A673 (cell line): ENCODE measurements at regions not wholly inside any gene's neighbourhood (a gene's known extent, or its start where the extent isn't known, plus 50 kb on each side); places are given as distances from the start of the nearest gene placed in this dataset.

Experiments
- BruUV-seq: library from RNA; stranded (reverse); fragments of 400-500 nt; replicated peaks from 2 replicates; lab custom pipeline; 2021; lab: Mats Ljungman, UMichigan
- CTCF ChIA-PET: fragments of 300-600 bp; sonication (Branson Sonifier 250); formaldehyde crosslinking; loops from one replicate; lab custom pipeline; 2022; ENCODE audit warnings: antibody characterized with exemption; lab: Charles Lee
- POLR2A ChIA-PET: fragments of 300-600 bp; sonication (Branson Sonifier 250); formaldehyde crosslinking; loops from one replicate; lab custom pipeline; 2022; ENCODE audit warnings: antibody characterized with exemption; ENCODE audit not compliant: low non-redundant PET; lab: Charles Lee
- DNase-seq: peaks from one replicate; pipeline ENCODE4 v3.0.0-alpha.2; 2015; ENCODE audit warnings: low spot score
- H3K27ac ChIP-seq: fragments of 200-600 bp; sonication (generic); 2 replicates; pipeline ENCODE4 v1.5.1; 2016; ENCODE audit warnings: mixed run types, low read depth, mild to moderate bottlenecking, mixed read lengths, antibody characterized with exemption, low read length; ENCODE audit not compliant: poor library complexity, severe bottlenecking
- H3K27me3 ChIP-seq: fragments of 200-600 bp; sonication (generic); replicated peaks from 2 replicates; pipeline ENCODE4 v1.6.1; 2017; ENCODE audit warnings: mixed run types, low read depth, mild to moderate bottlenecking, mixed read lengths, antibody characterized with exemption, low read length; ENCODE audit not compliant: insufficient read depth, poor library complexity
- H3K36me3 ChIP-seq: fragments of 200-600 bp; sonication (generic); 2 replicates; pipeline ENCODE4 v1.6.1; 2016; ENCODE audit warnings: mixed run types, mild to moderate bottlenecking, mixed read lengths, antibody characterized with exemption, low read length; ENCODE audit not compliant: insufficient read depth, poor library complexity, severe bottlenecking
- H3K4me1 ChIP-seq: fragments of 200-600 bp; sonication (generic); 2 replicates; pipeline ENCODE4 v1.6.1; 2017; ENCODE audit warnings: mixed run types, mild to moderate bottlenecking, mixed read lengths, antibody characterized with exemption, low read length; ENCODE audit not compliant: insufficient read depth, poor library complexity, severe bottlenecking
- H3K4me3 ChIP-seq: fragments of 200-600 bp; sonication (generic); 2 replicates; pipeline ENCODE4 v1.5.1; 2016; ENCODE audit warnings: low read depth, mixed run types, mild to moderate bottlenecking, mixed read lengths, low read length; ENCODE audit not compliant: poor library complexity, severe bottlenecking
- H3K9me3 ChIP-seq: fragments of 200-600 bp; sonication (generic); 2 replicates; pipeline ENCODE4 v1.6.1; 2016; ENCODE audit warnings: mixed run types, low read depth, mild to moderate bottlenecking, mixed read lengths, antibody characterized with exemption, low read length; ENCODE audit not compliant: poor library complexity, severe bottlenecking
- CTCF ChIP-seq: fragments of 300-800, 200-600 bp; sonication (generic); conservative IDR thresholded peaks from 2 replicates; pipeline ENCODE4 v1.5.1; 2017; ENCODE audit warnings: low read depth, mild to moderate bottlenecking, antibody characterized with exemption, low read length, moderate library complexity, mixed read lengths
- EZH2 ChIP-seq: fragments of 200-600 bp; sonication (generic); IDR thresholded peaks from 2 replicates; pipeline ENCODE4 v1.6.1; 2017; ENCODE audit warnings: borderline replicate concordance, low read depth, mild to moderate bottlenecking, mixed read lengths, antibody characterized with exemption, low read length; ENCODE audit not compliant: poor library complexity, severe bottlenecking
- intact Hi-C: fragments of 100-400 bp; cut with micrococcal nuclease; formaldehyde crosslinking; loops from one replicate; pipeline ENCODE4 v1.10.0; 2022; ENCODE audit not compliant: unreplicated experiment

GRCh38 chr9:103721056-103721455, 373.1 kb upstream of the SMC2 start:
- no peak overlapping the region for H3K4me3 ChIP-seq
- no peak overlapping the region for H3K27ac ChIP-seq
- CTCF ChIA-PET: no interaction called here
- no TSS peak for BruUV-seq
- H3K27me3 ChIP-seq: no peaks in the 10 kb centered on the region
- intact Hi-C loops: no loop called here
- no peaks in the 10 kb centered on the region for H3K9me3 ChIP-seq
- no peak for DNase-seq
- POLR2A ChIA-PET: no interaction called here
- no peak for TF ChIP-seq EZH2
- TF ChIP-seq CTCF: no peak
- no peaks in the 10 kb centered on the region for H3K4me1 ChIP-seq
- H3K36me3 ChIP-seq: no peaks in the 10 kb centered on the region

GRCh38 chr9:103730866-103731265, 363.2 kb upstream of the SMC2 start:
- no peaks in the 10 kb centered on the region for H3K36me3 ChIP-seq
- no peaks in the 10 kb centered on the region for H3K4me1 ChIP-seq
- intact Hi-C loops: no loop called here
- TF ChIP-seq EZH2 (no peak), CTCF (no peak)
- H3K9me3 ChIP-seq: peaks cover 12% of the 10 kb centered on the region
- no TSS peak for BruUV-seq
- no peaks in the 10 kb centered on the region for H3K27me3 ChIP-seq
- DNase-seq: no peak
- H3K27ac ChIP-seq: no peak overlapping the region
- H3K4me3 ChIP-seq: no peak overlapping the region
- ChIA-PET POLR2A (no interaction called here), CTCF (no interaction called here)

GRCh38 chr9:103731541-103731940, 362.6 kb upstream of the SMC2 start:
- no peaks in the 10 kb centered on the region for H3K4me1 ChIP-seq
- ChIA-PET POLR2A (no interaction called here), CTCF (no interaction called here)

More at GRCh38 chr9:103731541-103731940, 362.6 kb upstream of the SMC2 start:
- TF ChIP-seq EZH2 (no peak), CTCF (no peak)
- DNase-seq: no peak
- Histone ChIP-seq H3K36me3 (no peaks in the 10 kb centered on the region), H3K27me3 (no peaks in the 10 kb centered on the region), H3K27ac (no peak overlapping the region), H3K9me3 (peaks cover 13% of the 10 kb centered on the region), H3K4me3 (no peak overlapping the region)
- BruUV-seq: no TSS peak
- intact Hi-C loops: no loop called here
